Liver (tissue), 8 donors: ENCODE measurements at regions not wholly inside any gene's neighbourhood (a gene's known extent, or its start where the extent isn't known, plus 50 kb on each side); places are given as distances from the start of the nearest gene placed in this dataset.

Experiments
- DNase-seq: peaks from one replicate; pipeline ENCODE4 v3.0.0-alpha.2; 2017; ENCODE audit warnings: low spot score
- H3K27ac ChIP-seq, 2 donors: one replicate each; pipeline ENCODE4 v1.7.0; 2013; ENCODE audit warnings: inconsistent platforms in 2 of 2, low read length in 2 of 2, control low read depth in 1 of 2, low read depth in 1 of 2, mild to moderate bottlenecking in 1 of 2
- H3K27me3 ChIP-seq, 4 donors: one replicate each; pipeline versions ENCODE4 v1.6.1 to v1.7.0; 2013; ENCODE audit warnings: low read length in 3 of 4, inconsistent platforms in 1 of 4, mild to moderate bottlenecking in 1 of 4, moderate library complexity in 1 of 4; ENCODE audit not compliant: control insufficient read depth in 4 of 4, insufficient read depth in 4 of 4
- H3K36me3 ChIP-seq, 4 donors: one replicate each; pipeline versions ENCODE4 v1.6.1 to v1.7.0; 2013; ENCODE audit warnings: low read length in 3 of 4, mild to moderate bottlenecking in 3 of 4, low read depth in 1 of 4, moderate library complexity in 1 of 4; ENCODE audit not compliant: control insufficient read depth in 4 of 4, insufficient read depth in 3 of 4
- H3K4me1 ChIP-seq, 4 donors: one replicate each; pipeline versions ENCODE4 v1.6.1 to v1.7.0; 2013; ENCODE audit warnings: low read length in 3 of 4, mild to moderate bottlenecking in 3 of 4, moderate library complexity in 1 of 4; ENCODE audit not compliant: control insufficient read depth in 4 of 4, insufficient read depth in 4 of 4
- H3K4me3 ChIP-seq, 3 donors: one replicate each; pipeline versions ENCODE4 v1.6.1 to v1.7.0; 2013; ENCODE audit warnings: low read length in 3 of 3, control low read depth in 1 of 3, low read depth in 1 of 3, mild to moderate bottlenecking in 1 of 3
- H3K9ac ChIP-seq, 2 donors: one replicate each; pipeline ENCODE4 v1.7.0; 2013; ENCODE audit warnings: low read length in 2 of 2, mild to moderate bottlenecking in 2 of 2, moderate library complexity in 2 of 2, control low read depth in 1 of 2, low read depth in 1 of 2
- H3K9me3 ChIP-seq, 4 donors: one replicate each; pipeline versions ENCODE4 v1.6.1 to v1.7.0; 2013; ENCODE audit warnings: low read length in 3 of 4; ENCODE audit not compliant: control insufficient read depth in 4 of 4
- ATF3 ChIP-seq: IDR thresholded peaks from 2 replicates; pipeline ENCODE4 v1.6.1; 2016; ENCODE audit warnings: antibody characterized with exemption
- CTCF ChIP-seq: fragments of 150-350 bp; IDR thresholded peaks from 2 replicates; pipeline ENCODE4 v1.5.1; 2017; ENCODE audit warnings: improper control_type of control experiment, low read depth, low read length; ENCODE audit not compliant: missing input control
- EGR1 ChIP-seq, 2 donors: IDR thresholded peaks; 2 replicates each; pipeline ENCODE4 v1.6.1; 2016 to 2018; ENCODE audit warnings: antibody characterized with exemption in 2 of 2, low read depth in 2 of 2
- FOXA1 ChIP-seq: IDR thresholded peaks from 2 replicates; pipeline ENCODE4 v1.6.1; 2016; ENCODE audit warnings: antibody characterized with exemption
- FOXA2 ChIP-seq: IDR thresholded peaks from 2 replicates; pipeline ENCODE4 v1.6.1; 2016; ENCODE audit warnings: antibody characterized with exemption
- GABPA ChIP-seq, 2 donors: IDR thresholded peaks in 1 of 2; conservative IDR thresholded peaks in 1 of 2; 2 replicates each; pipeline ENCODE4 v1.6.1; 2016; ENCODE audit warnings: antibody characterized with exemption in 2 of 2, mild to moderate bottlenecking in 1 of 2, moderate library complexity in 1 of 2
- HNF4A ChIP-seq, 2 donors: conservative IDR thresholded peaks; 2 replicates each; pipeline ENCODE4 v1.6.1; 2016; ENCODE audit warnings: antibody characterized with exemption in 2 of 2, mild to moderate bottlenecking in 2 of 2
- HNF4G ChIP-seq: IDR thresholded peaks from 2 replicates; pipeline ENCODE4 v1.6.1; 2016; ENCODE audit warnings: antibody characterized with exemption
- JUND ChIP-seq, 2 donors: IDR thresholded peaks; 2 replicates each; pipeline ENCODE4 v1.6.1; 2016; ENCODE audit warnings: antibody characterized with exemption in 2 of 2
- MAX ChIP-seq: IDR thresholded peaks from 2 replicates; pipeline ENCODE4 v1.6.1; 2016; ENCODE audit warnings: antibody characterized with exemption
- NR2F2 ChIP-seq: IDR thresholded peaks from 2 replicates; pipeline ENCODE4 v1.6.1; 2016; ENCODE audit warnings: antibody characterized with exemption
- RAD21 ChIP-seq, 2 donors: IDR thresholded peaks; 2 replicates each; pipeline ENCODE4 v1.6.1; 2016; ENCODE audit warnings: antibody characterized with exemption in 2 of 2, mild to moderate bottlenecking in 2 of 2
- REST ChIP-seq: IDR thresholded peaks from 2 replicates; pipeline ENCODE4 v1.6.1; 2016; ENCODE audit warnings: antibody characterized with exemption, mild to moderate bottlenecking
- RXRA ChIP-seq, 2 donors: IDR thresholded peaks; 2 replicates each; pipeline ENCODE4 v1.6.1; 2017 to 2018; ENCODE audit warnings: antibody characterized with exemption in 2 of 2, mild to moderate bottlenecking in 1 of 2
- SP1 ChIP-seq: IDR thresholded peaks from 2 replicates; pipeline ENCODE4 v1.6.1; 2018; ENCODE audit warnings: antibody characterized with exemption, mild to moderate bottlenecking
- YY1 ChIP-seq: IDR thresholded peaks from 2 replicates; pipeline ENCODE4 v1.6.1; 2016; ENCODE audit warnings: antibody characterized with exemption, mild to moderate bottlenecking
- ZBTB33 ChIP-seq: IDR thresholded peaks from 2 replicates; pipeline ENCODE4 v1.6.1; 2016; ENCODE audit warnings: antibody characterized with exemption
- WGBS: extraction: QIAGEN DNeasy Blood & Tissue Kit; methylation state at CpG from one replicate; pipeline ENCODE4 v1.1.7; 2013; 5-methylcytosine and 5-hydroxymethylcytosine counted together
- donor health status: healthy.
- donor health status: healthy.
- donor health status: healthy.
- donor health status: healthy.
- donor health status: healthy.

GRCh38 chr2:72038524-72038923, 109.1 kb downstream of the CYP26B1 start:
- no peak for DNase-seq
- no peak overlapping the region for H3K4me3 ChIP-seq
- no peaks in the 10 kb centered on the region for H3K36me3 ChIP-seq
- no peaks in the 10 kb centered on the region for H3K27me3 ChIP-seq
- no peak overlapping the region for H3K9ac ChIP-seq
- WGBS, result 82% methylated on average over 5 of the region's 5 CpGs
- peaks cover 0 to 6% (median under 1%) of the 10 kb centered on the region in 4 donors for H3K9me3 ChIP-seq
- no peak for TF ChIP-seq REST
- TF ChIP-seq FOXA2, result no peak
- TF ChIP-seq SP1, result no peak
- TF ChIP-seq HNF4A (conservative IDR thresholded peaks at IDR 0.05), result no peak
- H3K4me1 ChIP-seq, result no peaks in the 10 kb centered on the region
- H3K27ac ChIP-seq, result no peak overlapping the region

- H3K4me1 ChIP-seq, result no peaks in the 10 kb centered on the region
- WGBS, result 76% methylated on average over 5 of the region's 5 CpGs
- TF ChIP-seq HNF4A (conservative IDR thresholded peaks at IDR 0.05) (no peak), ATF3 (no peak), FOXA2 (no peak), RXRA (IDR thresholded peaks at IDR 0.05) (no peak), CTCF (no peak), NR2F2 (no peak), MAX (no peak), RAD21 (IDR thresholded peaks at IDR 0.05) (no peak), JUND (IDR thresholded peaks at IDR 0.05) (no peak), YY1 (no peak), HNF4G (no peak), GABPA (IDR thresholded peaks at IDR 0.05 in 1 of 2, conservative IDR thresholded peaks at IDR 0.05 in 1 of 2) (no peak), FOXA1 (no peak), ZBTB33 (no peak), EGR1 (IDR thresholded peaks at IDR 0.05; ENCODE audit: low read depth in 2 of 2) (no peak), REST (no peak), SP1 (no peak)
- no peaks in the 10 kb centered on the region for H3K36me3 ChIP-seq
- no peak for DNase-seq
- H3K9ac ChIP-seq, result no peak overlapping the region
- no peak overlapping the region for H3K27ac ChIP-seq
- H3K9me3 ChIP-seq, result no peaks in the 10 kb centered on the region
- H3K4me3 ChIP-seq, result no peak overlapping the region
- no peaks in the 10 kb centered on the region for H3K27me3 ChIP-seq
Measured at GRCh38 chr2:72037261-72037666, 110.4 kb downstream of the CYP26B1 start.
